GM19372 (cell line): ENCODE measurements at regions not wholly inside any gene's neighbourhood (a gene's known extent, or its start where the extent isn't known, plus 50 kb on each side); places are given as distances from the start of the nearest gene placed in this dataset.
"Not testable (repeated sequence)": the region's sequence is repeated elsewhere in the genome, so short reads cannot be mapped to it uniquely, and the experiment has no call there.

ENCODE experiments used
- ATAC-seq: cut with Tn5 transposase; IDR thresholded peaks from one replicate; pipeline ENCODE4 v1.9.1; 2021; ENCODE audit warnings: mild to moderate bottlenecking, low read depth, moderate library complexity; ENCODE audit not compliant: unreplicated experiment

DNA sequence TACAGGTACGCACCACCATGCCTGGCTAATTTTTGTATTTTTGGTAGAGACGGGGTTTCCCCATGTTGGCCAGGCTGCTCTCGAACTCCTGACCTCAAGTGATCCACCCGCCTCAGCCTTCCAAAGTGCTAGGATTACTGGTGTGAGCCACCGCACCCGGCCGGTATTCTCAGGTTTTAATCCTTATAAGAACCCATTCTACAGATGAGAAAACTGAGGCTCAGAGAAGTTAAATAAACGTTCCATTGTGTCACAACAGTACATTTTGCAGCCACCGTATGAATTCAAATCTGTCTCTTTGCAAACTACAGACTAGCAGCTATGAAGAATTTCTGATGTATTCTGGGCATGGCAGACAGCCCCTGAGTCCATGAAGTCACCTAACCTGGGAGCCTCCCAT, 60.9 kb upstream of the LAPTM4A start:
- not testable (repeated sequence) for ATAC-seq

DNA sequence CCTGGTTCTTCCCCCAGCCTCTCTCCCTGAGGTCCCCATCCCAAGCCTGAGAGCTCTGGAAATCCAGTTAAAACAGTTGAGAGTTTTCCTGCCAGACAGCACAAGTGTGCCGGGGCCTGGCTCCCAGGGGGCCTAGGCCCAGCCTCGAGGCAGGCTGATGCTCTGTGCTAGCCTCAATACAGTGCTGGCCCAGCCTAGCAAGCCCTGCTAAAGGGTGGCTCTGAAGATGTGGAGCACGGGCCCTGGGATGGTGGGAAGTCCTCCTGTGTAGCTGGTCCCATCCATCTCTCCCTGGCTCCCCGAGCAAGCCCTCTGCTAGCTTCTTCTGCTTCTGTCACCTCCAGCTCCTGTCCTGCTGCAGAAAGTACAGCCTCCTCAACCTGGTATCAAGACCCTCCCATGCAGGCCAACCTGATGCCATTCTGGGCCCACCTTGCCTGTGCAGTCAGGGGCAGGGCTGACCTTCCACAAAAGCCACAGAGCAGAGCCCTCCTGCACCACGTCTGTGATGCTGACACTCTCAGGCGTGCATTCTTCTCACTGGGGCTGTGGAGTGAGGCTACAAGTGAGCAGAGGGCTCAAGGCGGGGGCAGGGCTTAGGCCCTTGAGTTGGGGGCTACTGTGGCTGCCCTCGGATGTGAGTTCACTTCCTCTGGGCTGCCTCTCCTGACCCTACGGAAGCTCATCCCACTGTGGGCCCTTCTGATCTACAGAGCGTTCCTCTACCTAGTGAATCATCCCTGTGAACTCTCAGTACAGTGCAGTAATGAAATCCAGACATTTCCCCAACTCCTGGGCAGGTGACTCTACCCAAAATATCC, 60.1 kb upstream of the LAPTM4A start:
- ATAC-seq: no peak

DNA sequence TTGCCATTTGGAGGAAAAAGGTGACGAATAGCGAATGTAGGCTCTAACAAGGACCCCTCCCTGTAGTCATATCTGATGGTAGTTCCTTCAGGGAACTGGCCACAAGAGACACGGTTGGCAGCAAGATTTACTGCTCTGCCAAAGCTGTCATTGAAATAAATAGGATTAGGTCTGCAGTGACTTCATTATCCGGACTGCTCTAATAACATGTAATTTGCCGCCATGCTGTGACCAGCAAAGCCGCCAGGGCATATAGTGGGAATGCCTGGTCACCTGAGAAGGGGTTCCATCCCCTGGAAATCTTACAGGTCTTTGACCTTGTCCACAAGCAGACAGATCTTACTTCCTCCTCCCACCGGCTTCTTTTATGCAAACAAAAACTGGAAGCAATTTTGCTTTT, 59.4 kb upstream of the LAPTM4A start:
- ATAC-seq: no peak

DNA sequence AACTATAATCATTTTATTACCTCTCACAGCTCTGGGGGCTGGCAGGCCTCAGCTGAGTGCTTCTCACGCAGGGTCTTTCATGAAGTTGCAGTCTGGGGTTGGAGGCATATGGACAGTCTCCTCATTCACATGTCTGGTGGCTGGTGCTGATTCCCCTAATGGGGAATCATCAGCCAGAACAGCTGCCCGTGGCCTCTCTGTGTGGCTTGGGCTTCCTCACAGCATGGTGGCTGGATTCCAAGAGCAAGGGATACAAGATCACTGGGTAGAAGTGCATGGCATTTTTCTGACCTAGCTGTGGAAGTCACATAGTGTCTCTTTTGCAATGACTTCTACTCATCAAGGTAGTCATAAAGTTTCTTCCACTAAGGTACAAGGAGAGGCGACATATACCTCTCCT, 59.0 kb upstream of the LAPTM4A start:
- no peak for ATAC-seq

DNA sequence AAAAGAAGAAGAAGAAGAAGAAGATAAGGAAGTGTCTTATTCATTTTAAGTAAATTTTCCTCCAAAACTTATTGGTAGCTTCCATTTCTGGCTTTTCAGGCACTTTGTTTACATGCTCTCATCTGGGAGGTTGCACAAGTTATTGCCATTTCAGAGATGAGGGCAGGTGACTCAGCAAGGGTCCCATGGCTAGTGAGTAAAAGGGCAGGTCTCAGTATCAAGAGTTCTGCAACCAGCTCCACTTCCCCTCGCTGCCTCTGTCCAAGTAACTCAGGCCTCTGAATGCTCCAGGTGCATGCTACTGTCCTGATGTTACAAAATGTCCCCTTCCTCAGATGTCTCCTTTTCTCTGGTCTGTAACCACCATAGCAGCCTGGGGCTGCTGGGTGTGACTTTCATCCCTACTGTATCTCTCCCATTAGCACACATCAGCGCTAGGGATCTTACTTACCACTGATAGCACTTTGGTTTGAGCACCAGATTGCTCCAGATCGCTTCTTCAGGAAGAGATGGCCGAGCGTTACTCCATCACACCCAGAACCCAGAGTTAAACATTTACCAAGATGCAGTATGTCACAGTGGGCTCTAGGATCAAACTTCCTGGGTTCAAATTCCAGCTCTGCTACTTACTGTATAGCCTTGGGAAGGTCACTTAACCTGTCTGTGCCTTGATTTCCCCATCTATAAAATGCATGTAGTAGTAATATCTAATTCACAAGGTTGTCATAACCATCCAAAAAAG, 57.4 kb upstream of the LAPTM4A start:
- no peak for ATAC-seq

DNA sequence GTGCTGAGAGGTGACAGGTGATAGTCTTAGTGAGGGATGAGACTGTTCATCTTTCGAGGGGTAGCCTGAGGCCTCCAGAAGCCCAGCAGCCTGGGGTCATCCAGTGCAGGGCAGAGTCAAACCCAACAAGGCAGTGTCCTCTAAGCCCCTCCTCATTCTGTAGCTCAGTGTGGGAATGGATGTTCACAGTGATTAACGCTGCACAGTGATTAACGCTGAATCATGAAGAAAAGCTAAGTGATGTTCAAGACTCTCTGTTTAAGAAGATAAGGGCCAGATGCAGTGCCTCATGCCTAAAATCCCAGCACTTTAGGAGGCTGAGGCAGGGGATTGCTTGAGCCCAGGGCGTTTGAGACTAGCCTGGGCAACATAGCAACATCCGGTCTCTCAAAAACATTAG, 56.3 kb upstream of the LAPTM4A start:
- no peak for ATAC-seq

DNA sequence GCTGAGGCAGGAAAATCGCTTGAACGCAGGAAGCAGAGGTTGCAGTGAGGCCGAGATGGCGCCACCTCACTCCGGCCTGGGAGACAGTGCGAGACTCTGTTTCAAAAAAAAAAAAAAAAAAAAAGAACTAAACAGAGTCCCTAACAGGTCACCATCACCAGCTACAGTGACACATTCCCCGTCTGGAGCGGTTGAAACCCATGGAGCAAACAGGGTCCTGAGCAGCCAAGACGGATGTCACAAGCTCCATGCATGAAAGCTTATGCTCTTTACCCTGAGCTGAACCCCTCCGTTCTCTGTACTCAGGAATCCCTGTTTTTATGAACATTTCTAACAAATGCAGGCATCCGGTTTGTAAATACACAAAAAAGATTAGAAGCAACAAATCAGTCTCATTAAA, 55.9 kb upstream of the LAPTM4A start:
- ATAC-seq: no peak

DNA sequence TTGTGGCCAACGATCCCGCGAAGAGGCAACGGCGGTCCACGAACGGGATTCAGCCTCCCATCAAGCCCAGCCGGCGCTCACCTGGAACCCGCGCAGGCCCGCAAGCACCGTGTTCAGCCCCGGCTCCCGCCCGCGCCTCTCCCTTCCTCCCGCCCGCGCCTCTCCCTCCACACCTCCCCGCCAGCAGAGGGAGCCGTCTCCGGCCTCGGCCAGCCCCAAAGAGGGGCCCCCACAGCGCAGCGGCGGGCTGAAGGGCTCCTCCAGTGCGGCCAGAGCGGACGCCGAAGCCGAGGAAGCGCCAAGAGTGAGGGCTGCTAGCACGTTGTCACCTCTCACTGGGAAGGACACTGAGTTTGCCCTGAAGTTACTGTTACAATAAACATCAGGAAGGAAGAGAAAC, 55.3 kb upstream of the LAPTM4A start:
- no peak for ATAC-seq

DNA sequence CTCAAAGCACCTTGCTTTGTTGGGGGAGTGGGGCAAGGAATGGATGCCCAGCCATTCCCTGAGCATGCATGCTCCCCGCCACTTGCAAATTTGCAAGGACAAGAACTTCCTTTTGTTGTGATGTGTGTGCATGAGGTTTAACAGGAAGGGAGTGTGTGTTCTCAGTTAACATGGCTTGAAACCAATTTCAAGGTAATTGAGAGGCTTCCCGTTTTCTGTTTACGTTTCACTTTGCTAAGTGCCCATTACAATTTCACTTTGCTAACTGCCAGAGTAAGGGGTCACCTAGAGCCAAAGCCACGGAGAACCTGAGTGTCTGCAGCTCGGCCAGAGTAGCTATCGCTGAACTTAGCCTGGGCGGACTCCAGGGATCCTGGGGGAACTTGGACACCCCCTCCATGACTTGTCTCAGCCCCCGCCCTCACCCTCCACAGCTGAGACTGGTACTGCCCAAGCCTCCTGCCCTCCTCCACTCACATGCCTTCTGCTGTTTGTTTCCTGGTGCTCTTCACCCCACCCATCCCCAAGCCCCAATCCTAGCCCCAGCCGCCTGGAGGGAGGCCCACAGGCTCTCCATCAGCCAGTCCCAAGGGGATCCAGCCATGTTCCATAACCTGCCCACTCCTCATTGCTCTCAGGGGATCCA, 53.6 kb upstream of the LAPTM4A start:
- ATAC-seq: no peak

DNA sequence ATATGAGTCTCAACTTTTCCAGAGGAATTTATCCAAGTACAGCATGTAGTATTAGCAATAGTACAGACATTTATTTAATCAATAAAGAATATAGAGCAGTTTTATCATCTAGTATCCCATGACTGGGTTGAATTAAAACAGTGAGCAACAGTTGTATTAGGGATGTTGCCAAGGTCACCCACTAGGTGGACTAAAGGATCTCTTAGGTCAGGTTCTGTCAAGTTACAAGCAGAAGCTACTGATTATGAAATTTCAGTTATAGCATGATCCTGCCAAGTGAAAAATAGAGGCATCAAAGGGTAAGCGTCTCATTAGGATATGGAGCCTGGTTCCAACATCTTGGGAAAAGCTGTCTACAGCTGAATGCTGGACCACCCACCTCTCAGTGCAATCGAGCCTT, 52.1 kb upstream of the LAPTM4A start:
- no peak for ATAC-seq
